ENCODE measurements at regions not wholly inside any gene's neighbourhood (a gene's known extent, or its start where the extent isn't known, plus 50 kb on each side); places are given as distances from the start of the nearest gene placed in this dataset.

GRCh38 chr3:117721866-117722265, 1012.3 kb downstream of the TUSC7 start:
- no peak for DNase-seq
- no peaks in the 10 kb centered on the region for H3K36me3 Mint-ChIP-seq (ENCODE audit: low read depth)
- H3K27ac Mint-ChIP-seq, result no peak overlapping the region
- H3K27me3 Mint-ChIP-seq (ENCODE audit: low read depth, poor library complexity), result peaks cover 4% of the 10 kb centered on the region
- peaks cover 4% of the 10 kb centered on the region for H3K9me3 Mint-ChIP-seq
- H3K4me1 Mint-ChIP-seq, result no peaks in the 10 kb centered on the region
- H3K4me3 Mint-ChIP-seq, result no peak overlapping the region
- TF ChIP-seq CTCF (IDR thresholded peaks at IDR 0.05), result no peak

- peaks cover 1% of the 10 kb centered on the region for H3K9me3 Mint-ChIP-seq
These were observed 1013.3 kb downstream of the TUSC7 start for GRCh38 chr3:117722856-117723255.

GRCh38 chr3:117723825-117724224, 1014.2 kb downstream of the TUSC7 start:
- no peak for TF ChIP-seq CTCF (IDR thresholded peaks at IDR 0.05)
- Mint-ChIP-seq H3K4me3 (no peak overlapping the region), H3K36me3 (ENCODE audit: low read depth) (no peaks in the 10 kb centered on the region), H3K9me3 (no peaks in the 10 kb centered on the region), H3K27me3 (ENCODE audit: low read depth, poor library complexity) (peaks cover 4% of the 10 kb centered on the region), H3K4me1 (no peaks in the 10 kb centered on the region), H3K27ac (no peak overlapping the region)
- DNase-seq, result no peak

More at GRCh38 chr3:117722856-117723255, 1013.3 kb downstream of the TUSC7 start:
- no peaks in the 10 kb centered on the region for H3K36me3 Mint-ChIP-seq (ENCODE audit: low read depth)
- H3K4me1 Mint-ChIP-seq, result no peaks in the 10 kb centered on the region
- no peak overlapping the region for H3K4me3 Mint-ChIP-seq
- TF ChIP-seq CTCF (IDR thresholded peaks at IDR 0.05), result no peak
- no peak for DNase-seq
- peaks cover 4% of the 10 kb centered on the region for H3K27me3 Mint-ChIP-seq (ENCODE audit: low read depth, poor library complexity)
- no peak overlapping the region for H3K27ac Mint-ChIP-seq

- no peaks in the 10 kb centered on the region for H3K4me1 Mint-ChIP-seq
- peaks cover 7% of the 10 kb centered on the region for H3K27me3 Mint-ChIP-seq (ENCODE audit: low read depth, poor library complexity)
- DNase-seq, result no peak
- H3K36me3 Mint-ChIP-seq (ENCODE audit: low read depth), result no peaks in the 10 kb centered on the region
- H3K27ac Mint-ChIP-seq, result no peak overlapping the region
- TF ChIP-seq CTCF (IDR thresholded peaks at IDR 0.05), result no peak
- H3K9me3 Mint-ChIP-seq, result no peaks in the 10 kb centered on the region
- H3K4me3 Mint-ChIP-seq, result no peak overlapping the region
These were observed 1015.7 kb downstream of the TUSC7 start for GRCh38 chr3:117725314-117725713.

GRCh38 chr3:117726776-117727175, 1017.2 kb downstream of the TUSC7 start:
- Mint-ChIP-seq H3K27ac (no peak overlapping the region), H3K27me3 (ENCODE audit: low read depth, poor library complexity) (peaks cover 4% of the 10 kb centered on the region), H3K9me3 (no peaks in the 10 kb centered on the region), H3K4me3 (no peak overlapping the region), H3K36me3 (ENCODE audit: low read depth) (no peaks in the 10 kb centered on the region), H3K4me1 (no peaks in the 10 kb centered on the region)
- DNase-seq, result no peak
- no peak for TF ChIP-seq CTCF (IDR thresholded peaks at IDR 0.05)

GRCh38 chr3:117728226-117728625, 1018.6 kb downstream of the TUSC7 start:
- H3K27ac Mint-ChIP-seq, result no peak overlapping the region
- H3K4me1 Mint-ChIP-seq, result no peaks in the 10 kb centered on the region
- H3K27me3 Mint-ChIP-seq (ENCODE audit: low read depth, poor library complexity), result peaks cover 4% of the 10 kb centered on the region
- no peak for DNase-seq
- no peaks in the 10 kb centered on the region for H3K36me3 Mint-ChIP-seq (ENCODE audit: low read depth)
- no peaks in the 10 kb centered on the region for H3K9me3 Mint-ChIP-seq
- no peak for TF ChIP-seq CTCF (IDR thresholded peaks at IDR 0.05)
- no peak overlapping the region for H3K4me3 Mint-ChIP-seq

Data from nephron progenitor cell (in vitro differentiated cells).